HG03280 (cell line): ENCODE measurements at regions not wholly inside any gene's neighbourhood (a gene's known extent, or its start where the extent isn't known, plus 50 kb on each side); places are given as distances from the start of the nearest gene placed in this dataset.
"Not testable (repeated sequence)": the region's sequence is repeated elsewhere in the genome, so short reads cannot be mapped to it uniquely, and the experiment has no call there.

Experiments used
- ATAC-seq: cut with Tn5 transposase; IDR thresholded peaks from one replicate; pipeline ENCODE4 v1.9.1; 2021; ENCODE audit warnings: mild to moderate bottlenecking, moderate library complexity; ENCODE audit not compliant: unreplicated experiment

DNA sequence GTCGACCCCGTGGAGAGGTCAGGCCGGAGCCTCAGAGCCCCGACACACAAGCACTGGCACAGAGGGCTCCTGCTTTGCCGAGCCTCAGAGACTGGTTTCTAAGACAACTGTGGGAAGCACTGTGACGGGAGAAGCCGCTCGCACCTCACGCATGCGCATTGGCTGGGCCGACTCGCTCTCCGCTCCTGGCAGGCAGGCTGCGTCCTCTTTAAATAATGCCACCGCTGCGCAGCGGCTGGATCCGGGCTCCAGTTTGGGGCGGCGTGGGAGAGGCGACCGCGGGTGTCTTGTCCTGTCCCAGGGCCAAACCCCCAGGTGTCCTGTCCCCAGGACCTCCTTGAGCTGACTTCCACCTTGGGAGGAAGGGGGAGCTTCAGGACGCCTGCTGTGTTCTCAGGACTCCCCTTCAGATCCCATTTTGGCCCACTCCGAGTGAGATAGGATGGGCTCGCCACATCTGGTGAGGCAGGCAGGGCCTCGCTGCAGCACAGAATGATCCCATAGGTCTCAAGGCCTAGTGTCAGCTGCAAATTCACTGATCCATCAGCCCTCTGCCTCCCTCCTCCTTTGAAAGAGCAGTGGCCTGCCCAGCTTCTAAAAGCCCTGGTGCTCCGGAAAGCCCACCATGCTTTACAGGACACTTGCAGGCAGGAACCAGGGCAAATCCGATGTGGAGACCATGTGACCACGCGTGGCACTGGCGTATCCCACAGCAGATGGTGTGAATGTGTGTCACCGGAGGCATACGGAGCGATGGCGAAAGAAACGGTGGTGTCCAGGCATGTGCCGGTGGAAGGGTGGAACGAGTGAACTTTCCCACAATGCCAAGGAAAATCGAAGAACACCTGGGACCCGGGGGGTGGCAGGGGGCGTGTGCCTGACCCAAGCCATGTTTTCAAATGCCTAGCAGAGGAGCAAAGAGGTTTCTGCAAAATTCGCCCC lies 169.3 kb upstream of the ZNF337 start:
- no peak for ATAC-seq

DNA sequence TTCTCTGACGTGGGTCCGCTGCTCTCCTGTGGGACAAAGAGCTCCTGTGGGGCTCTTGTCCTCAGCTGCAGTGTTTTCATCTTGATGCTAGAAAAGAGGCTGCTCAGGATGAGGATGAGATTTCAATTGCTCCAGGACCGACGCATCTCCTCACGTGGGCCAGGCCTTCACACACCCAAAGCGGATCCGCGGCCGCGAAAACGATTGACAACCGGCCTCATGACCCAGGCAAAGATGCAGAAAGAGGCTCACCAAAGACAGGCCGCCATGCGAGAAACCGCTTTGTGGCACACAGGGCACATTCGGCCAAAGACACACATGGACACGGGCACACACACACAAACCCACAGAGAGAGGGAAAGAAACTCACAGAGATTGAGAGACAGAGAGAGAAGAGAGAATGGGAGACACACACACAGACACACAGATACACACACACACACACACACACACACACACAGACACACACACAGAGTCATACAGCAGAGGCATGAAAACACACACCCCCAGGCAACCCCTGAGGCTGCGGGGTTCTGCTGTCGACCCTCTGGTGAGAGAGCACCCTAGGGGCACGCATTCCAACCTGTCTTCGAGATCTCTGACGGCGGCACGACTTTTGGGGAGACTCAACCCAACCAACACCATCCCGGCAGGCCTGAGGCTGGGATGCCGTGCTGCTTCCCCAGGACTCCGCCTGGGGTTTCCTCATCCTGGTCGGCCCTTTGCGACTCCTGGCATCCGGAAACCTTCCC lies 168.5 kb upstream of the ZNF337 start:
- not testable (repeated sequence) for ATAC-seq

DNA sequence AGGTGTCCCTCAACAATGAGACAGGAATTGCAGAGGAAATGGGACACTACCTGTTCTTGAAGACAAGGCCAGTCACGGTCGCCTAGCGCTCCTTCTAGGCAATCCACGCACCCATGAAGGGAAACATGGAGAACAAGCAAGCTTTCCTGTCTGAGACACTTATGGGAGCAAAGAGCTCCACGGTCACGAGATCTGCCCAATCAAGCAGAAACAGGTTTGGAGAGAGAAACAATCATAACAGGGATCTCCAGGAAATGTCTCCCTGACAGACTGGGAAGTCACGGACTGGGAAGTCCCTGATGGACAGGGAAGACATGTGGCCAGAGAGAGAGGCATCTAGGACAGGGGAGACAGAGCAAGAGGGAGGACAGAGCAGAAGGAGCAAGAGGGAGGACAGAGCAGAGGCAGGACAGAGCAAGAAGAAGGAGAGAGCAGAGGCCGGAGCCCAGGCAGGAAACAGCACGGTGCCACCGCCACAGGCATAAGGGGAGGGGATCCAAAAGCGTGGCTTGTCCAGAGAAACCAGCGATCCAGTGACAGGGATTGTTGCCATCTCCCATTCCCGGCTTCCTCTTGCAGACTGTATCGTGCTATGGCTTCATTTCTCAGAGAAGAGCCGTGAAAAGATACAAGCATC lies 167.8 kb upstream of the ZNF337 start:
- ATAC-seq = no peak

DNA sequence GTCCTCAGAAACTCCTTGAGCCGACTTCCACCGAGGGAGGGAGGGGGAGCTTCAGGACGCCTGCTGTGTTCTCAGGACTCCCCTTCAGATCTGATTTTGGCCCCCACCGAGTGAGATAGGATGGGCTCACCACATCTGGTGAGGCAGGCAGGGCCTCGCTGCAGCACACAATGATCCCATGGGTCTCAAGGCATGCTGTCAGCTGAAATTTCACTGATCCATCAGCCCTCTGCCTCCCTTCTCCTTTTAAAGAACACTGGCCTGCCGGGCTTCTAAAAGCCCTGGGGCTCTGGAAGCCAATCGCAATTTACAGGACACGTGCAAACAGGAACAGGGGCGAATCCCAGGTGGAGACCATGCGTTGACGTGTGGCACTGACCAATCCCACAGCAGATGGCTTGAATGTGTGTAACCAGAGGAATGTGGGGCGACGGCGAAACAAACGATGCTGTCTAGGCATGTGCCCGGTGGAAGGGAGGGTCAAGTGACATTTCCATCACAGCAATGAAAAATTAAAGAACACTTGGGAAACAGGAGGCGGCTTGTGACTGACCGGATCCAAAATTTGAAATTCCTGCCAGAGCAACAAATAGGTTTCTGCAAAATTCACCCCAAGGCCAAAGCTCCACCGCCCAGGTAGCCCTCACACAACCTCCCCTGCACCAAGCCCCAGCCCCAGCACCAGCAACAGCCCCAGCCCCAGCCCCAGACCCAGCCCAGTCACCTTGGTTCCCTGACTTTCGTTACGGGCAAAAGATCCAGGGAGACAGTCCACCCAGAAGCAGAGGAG lies 167.1 kb upstream of the ZNF337 start:
- ATAC-seq = no peak

GRCh38 chr20:25862967-25863530 lies 166.4 kb upstream of the ZNF337 start:
- peak; percentile 54 for ATAC-seq

- no peak for ATAC-seq
Observed at GRCh38 chr20:25860531-25861150, 164.0 kb upstream of the ZNF337 start.

GRCh38 chr20:25859649-25860530 lies 163.2 kb upstream of the ZNF337 start:
- ATAC-seq = no peak

DNA sequence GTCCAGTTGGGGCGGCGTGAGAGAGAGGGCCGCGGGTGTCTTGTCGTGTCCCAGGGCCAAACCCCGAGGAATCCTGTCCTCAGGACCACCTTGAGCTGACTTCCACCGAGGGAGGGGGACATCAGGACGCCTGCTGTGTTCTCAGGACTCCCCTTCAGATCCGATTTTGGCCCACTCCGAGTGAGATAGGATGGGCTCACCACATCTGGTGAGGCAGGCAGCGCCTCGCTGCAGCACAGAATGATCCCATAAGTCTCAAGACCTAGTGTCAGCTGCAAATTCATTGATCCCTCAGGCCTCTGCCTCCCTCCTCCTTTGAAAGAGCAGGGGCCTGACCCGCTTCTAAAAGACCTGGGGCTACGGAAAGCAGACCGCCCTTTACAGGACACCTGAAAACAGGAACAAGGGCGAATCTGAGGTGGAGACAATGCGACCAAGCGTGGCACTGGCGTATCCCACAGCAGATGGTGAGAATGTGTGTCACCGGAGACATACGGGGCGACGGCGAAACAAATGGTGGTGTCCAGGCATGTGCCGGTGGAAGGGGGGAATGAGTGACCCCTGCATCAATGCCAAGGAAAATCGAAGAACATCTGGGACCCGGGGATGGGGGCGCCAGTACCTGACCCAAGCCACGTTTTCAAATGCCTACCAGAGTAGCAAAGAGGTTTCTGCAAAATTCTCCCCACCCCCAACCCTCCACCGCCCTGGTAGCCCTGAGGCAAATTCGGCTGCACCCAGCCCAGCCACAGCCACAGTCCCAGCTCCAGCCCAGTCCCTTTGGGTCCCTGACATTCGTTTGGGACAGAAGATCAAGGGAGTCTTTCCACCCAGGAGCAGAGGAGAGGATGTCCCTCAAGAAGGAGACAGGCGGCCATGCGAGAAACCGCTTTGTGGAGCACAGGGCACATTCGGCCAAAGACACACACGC lies 162.1 kb upstream of the ZNF337 start:
- ATAC-seq = no peak

DNA sequence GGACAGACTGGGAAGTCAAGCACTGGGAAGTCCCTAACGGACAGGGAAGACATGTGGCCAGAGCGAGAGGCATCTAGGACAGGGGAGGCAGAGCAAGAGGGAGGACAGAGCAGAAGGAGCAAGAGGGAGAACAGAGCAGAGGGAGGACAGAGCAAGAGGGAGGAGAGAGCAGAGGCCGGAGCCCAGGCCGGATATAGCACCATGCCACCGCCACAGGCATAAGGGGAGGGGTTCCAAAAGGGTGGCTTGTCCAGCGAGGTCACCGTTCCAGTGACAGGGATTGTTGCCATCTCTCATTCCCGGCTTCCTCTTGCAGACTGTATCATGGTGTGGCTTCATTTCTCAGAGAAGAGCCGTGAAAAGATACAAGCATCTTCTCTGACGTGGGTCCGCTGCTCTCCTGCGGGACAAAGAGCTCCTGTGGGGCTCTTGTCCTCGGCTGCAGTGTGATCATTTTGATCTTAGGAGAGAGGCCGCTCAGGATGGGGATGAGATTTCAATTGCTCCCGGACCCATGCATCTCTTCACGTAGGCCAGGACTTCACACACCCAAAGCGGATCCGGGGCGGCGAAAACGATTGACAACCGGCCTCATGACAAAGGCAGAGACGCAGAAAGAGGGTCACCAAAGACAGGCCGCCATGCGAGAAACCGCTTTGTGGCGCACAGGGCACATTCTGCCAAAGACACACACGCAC lies 160.6 kb upstream of the ZNF337 start:
- ATAC-seq = not testable (repeated sequence)

GRCh38 chr20:25856256-25856884 lies 159.7 kb upstream of the ZNF337 start:
- no peak for ATAC-seq

DNA sequence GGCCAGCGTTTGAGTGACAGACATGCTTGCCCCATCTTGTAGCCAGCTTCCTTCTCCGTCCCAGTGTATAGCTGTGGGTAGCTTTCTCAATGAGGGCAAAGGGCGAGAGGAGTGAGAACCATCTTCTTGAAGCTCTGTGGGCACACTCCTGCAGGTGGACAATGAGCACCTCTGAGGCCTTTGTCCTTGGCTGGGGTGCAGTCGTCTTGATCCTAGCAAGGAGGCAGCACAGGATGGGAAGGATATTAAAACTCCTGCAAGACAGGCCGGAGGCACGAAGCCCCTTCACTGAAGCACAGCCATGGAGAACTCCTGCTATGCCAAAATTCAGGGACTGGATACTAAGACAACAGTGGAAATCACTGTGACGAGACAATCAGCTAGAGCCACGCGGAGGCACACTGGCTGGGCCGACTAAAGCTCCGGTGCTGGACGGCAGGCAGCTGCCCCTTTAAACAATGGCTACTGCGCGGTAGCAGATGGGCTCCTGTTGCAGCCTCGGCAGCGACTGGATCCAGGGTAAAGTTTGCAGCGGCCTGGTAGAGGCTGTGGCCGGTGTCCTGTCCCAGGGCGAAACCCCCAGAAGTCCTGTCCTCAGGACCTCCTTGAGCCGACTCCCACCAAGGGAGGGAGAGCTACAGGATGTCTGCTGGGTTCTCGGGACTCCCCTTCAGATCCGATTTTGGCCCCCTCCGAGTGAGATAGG lies 159.0 kb upstream of the ZNF337 start:
- ATAC-seq = not testable (repeated sequence)

DNA sequence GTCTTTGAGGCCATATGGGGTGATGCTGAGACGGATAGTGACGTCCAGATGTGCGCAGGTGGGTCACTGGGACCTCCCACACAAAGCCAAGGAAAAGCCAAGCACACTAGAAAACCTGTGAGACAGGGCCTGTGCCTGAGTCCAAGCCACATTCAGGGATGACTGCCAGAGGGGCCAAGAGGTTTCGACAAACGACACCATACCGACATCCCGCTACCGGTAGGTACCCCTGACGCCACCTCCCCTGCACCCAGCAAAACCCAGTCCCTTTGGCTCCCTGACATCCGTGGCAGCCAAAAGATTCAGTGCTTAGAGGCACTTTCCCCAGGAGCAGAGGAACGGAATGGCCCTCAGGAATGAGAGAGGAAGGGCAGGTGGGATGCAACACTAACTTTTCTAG lies 158.0 kb upstream of the ZNF337 start:
- ATAC-seq = not testable (repeated sequence)

DNA sequence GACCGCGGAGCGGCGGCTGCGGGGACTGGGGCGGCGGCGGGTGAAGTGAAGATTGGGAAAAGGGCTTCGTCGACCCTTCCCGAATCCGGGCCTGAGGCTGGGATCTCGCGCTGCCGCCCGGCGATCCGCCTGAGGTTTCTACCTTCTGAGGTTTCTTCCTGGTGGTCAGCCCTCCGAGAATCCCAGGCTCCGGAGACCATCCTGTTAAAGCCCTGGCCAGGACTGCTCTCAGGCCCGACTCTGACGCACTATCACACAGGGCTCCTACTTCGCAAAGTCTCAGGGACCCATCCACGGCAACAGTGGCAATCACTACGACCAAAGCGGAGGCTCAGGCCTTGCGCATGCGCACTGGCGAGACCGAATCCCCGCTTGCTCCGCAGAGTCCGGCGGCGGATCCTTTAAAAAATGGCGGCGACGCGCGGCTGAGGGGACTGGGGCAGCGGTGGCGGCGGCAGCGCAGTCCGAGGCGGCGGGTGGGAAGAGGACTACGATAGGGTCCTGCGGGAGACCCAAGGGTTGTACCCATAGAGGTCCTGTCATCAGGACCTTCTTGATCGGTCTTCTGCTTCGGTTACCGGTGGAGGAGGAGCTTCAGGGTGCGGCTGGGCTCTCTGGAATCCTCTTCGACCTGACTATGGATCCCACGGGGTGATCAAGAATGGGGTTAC lies 157.2 kb upstream of the ZNF337 start:
- ATAC-seq = peak; percentile 84

DNA sequence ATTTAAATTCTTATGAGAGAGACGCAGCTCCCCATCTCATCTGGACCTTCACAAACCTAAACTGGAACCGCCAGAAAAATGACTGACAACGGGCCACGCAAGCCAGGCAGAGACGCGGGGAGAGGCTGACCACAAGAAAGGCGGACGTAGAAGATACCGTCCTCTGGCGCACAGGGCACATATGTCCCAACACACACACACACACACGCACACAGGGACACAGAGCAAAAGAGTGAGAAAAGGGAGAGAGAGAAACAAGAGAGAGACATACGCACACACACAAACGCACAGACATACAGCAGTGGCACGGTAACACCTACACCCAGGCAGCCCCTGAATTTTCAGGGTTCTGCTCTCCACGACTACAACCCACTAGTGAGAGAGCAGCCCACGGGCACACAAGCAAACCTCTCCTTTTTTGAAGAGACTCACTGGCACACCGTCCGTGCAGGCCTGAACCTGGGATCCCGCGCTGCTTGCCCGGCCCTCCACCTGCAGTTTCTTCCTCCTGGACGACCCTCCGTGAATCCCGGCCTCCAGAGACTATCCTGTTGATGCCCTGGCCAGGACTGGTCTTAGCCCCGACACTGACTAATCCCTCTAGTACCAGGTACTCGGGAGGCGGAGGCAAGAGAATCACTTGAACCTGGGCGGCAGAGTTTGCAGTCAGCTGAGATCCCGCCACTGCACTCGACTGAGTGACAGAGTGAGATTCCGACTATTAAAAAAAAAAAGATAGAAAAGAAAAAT lies 156.5 kb upstream of the ZNF337 start:
- peak; percentile 5 for ATAC-seq

DNA sequence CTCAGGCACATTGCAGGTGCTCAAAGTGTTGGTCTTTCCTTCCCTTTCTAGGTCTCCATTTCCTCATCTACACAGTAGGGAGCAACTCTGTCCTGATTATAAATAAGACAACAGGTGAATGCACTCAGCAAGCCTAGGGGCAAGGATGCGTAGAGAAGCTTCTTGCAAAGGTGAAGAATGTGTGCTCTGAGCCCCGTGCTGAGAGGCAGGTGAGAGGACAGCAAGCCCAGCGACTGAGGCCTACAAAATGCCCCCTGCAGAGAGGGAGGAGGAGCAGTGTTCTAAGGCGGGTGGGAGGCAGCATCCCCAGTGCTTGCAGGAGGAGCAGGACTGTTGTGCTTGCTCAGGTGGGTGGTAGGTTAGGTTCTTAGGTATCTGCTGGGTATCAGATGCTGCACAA lies 153.5 kb upstream of the ZNF337 start:
- not testable (repeated sequence) for ATAC-seq
